Gastroesophageal sphincter (tissue), 4 donors: ENCODE measurements at regions not wholly inside any gene's neighbourhood (a gene's known extent, or its start where the extent isn't known, plus 50 kb on each side); places are given as distances from the start of the nearest gene placed in this dataset.

Experiments
- ATAC-seq: fragments of 150-250 bp; one replicate; pipeline ENCODE4 v1.9.1; 2016; ENCODE audit warnings: mild to moderate bottlenecking, moderate library complexity
- H3K27ac ChIP-seq, 4 donors: fragments of 200-600 bp; sonication (generic) in 3 of 4; 1 replicate in 3 of 4; 2 replicates in 1 of 4; pipeline ENCODE4 v1.5.1; 2016 to 2019
- H3K27me3 ChIP-seq: fragments of 200-600 bp; sonication (generic); one replicate; pipeline ENCODE4 v1.5.1; 2019
- H3K36me3 ChIP-seq, 2 donors: fragments of 200-600 bp; sonication (generic); one replicate each; pipeline ENCODE4 v1.5.1; 2019; ENCODE audit warnings: control low read depth in 1 of 2
- H3K4me1 ChIP-seq, 3 donors: fragments of 200-600 bp; sonication (generic); 1 replicate in 2 of 3; 2 replicates in 1 of 3; pipeline ENCODE4 v1.5.1; 2016 to 2019; ENCODE audit warnings: control low read depth in 2 of 3
- H3K4me3 ChIP-seq, 2 donors: fragments of 200-600 bp; sonication (generic); one replicate each; pipeline ENCODE4 v1.5.1; 2019; ENCODE audit warnings: mild to moderate bottlenecking in 1 of 2, moderate library complexity in 1 of 2
- H3K9me3 ChIP-seq, 3 donors: fragments of 200-600 bp; sonication (generic); one replicate each; pipeline ENCODE4 v1.5.1; 2017 to 2019; ENCODE audit warnings: control low read depth in 2 of 3
- CTCF ChIP-seq, 4 experiments: fragments of 200-600 bp in 2 of 4; fragments of 450-650 bp in 2 of 4; sonication (generic) in 1 of 4; IDR thresholded peaks; one replicate each; pipeline ENCODE4 v1.5.1; 2017 to 2019; ENCODE audit warnings: antibody characterized with exemption in 4 of 4, mild to moderate bottlenecking in 2 of 4, moderate library complexity in 2 of 4
- EP300 ChIP-seq: sonication (generic); formaldehyde crosslinking; IDR thresholded peaks from one replicate; pipeline ENCODE4 v1.6.1; 2017; ENCODE audit warnings: antibody characterized with exemption, mild to moderate bottlenecking
- POLR2A ChIP-seq, 2 donors: fragments of 450-650 bp; IDR thresholded peaks; one replicate each; pipeline ENCODE4 v1.6.1; 2017; ENCODE audit warnings: antibody characterized with exemption in 2 of 2, mild to moderate bottlenecking in 2 of 2, moderate library complexity in 1 of 2
- POLR2AphosphoS5 ChIP-seq: sonication (generic); formaldehyde crosslinking; IDR thresholded peaks from one replicate; pipeline ENCODE4 v1.6.1; 2017; ENCODE audit warnings: antibody characterized with exemption
- WGBS, 2 donors: methylation state at CpG; one replicate each; pipeline ENCODE4 v1.1.5; 2018; ENCODE audit warnings: low coverage in 1 of 2; 5-methylcytosine and 5-hydroxymethylcytosine counted together

GRCh38 chr4:136442447-136442846 is 1089.8 kb downstream of the PCDH18 start:
- Histone ChIP-seq H3K4me3 (no peak overlapping the region), H3K9me3 (no peaks in the 10 kb centered on the region), H3K36me3 (no peaks in the 10 kb centered on the region), H3K4me1 (no peaks in the 10 kb centered on the region), H3K27me3 (no peaks in the 10 kb centered on the region), H3K27ac (no peak overlapping the region)
- no CpG with 5 or more reads among the region's 5 CpGs for WGBS, 2 donors
- no peak for ATAC-seq
- no peak for TF ChIP-seq POLR2AphosphoS5
- no peak for TF ChIP-seq CTCF (IDR thresholded peaks at IDR 0.05)
- no peak for TF ChIP-seq EP300
- TF ChIP-seq POLR2A (IDR thresholded peaks at IDR 0.05), result no peak

- Histone ChIP-seq H3K27ac (no peak overlapping the region), H3K4me1 (no peaks in the 10 kb centered on the region), H3K4me3 (no peak overlapping the region), H3K9me3 (no peaks in the 10 kb centered on the region), H3K27me3 (no peaks in the 10 kb centered on the region), H3K36me3 (no peaks in the 10 kb centered on the region)
- TF ChIP-seq EP300 (no peak), POLR2A (IDR thresholded peaks at IDR 0.05) (no peak)
- 98 to 100% methylated on average over 2 to 6 of the region's 7 CpGs for whole genome bisulfite sequencing, 2 donors
- no peak for ATAC-seq
Observed at GRCh38 chr4:136441629-136442282, 1090.5 kb downstream of the PCDH18 start.

- no peak overlapping the region for H3K27ac ChIP-seq
- no peaks in the 10 kb centered on the region for H3K36me3 ChIP-seq
- H3K4me1 ChIP-seq, result no peaks in the 10 kb centered on the region
- ATAC-seq, result no peak
- no peaks in the 10 kb centered on the region for H3K9me3 ChIP-seq
- H3K27me3 ChIP-seq, result no peaks in the 10 kb centered on the region
- no peak overlapping the region for H3K4me3 ChIP-seq
- no peak for TF ChIP-seq POLR2AphosphoS5
- no peak for TF ChIP-seq EP300
- TF ChIP-seq CTCF (IDR thresholded peaks at IDR 0.05), result no peak
- no peak for TF ChIP-seq POLR2A (IDR thresholded peaks at IDR 0.05)
Observed at GRCh38 chr4:136438645-136439044, 1093.6 kb downstream of the PCDH18 start.

- Histone ChIP-seq H3K4me1 (no peaks in the 10 kb centered on the region), H3K27me3 (no peaks in the 10 kb centered on the region), H3K27ac (no peak overlapping the region), H3K4me3 (no peak overlapping the region), H3K9me3 (no peaks in the 10 kb centered on the region), H3K36me3 (no peaks in the 10 kb centered on the region)
- TF ChIP-seq EP300 (no peak), CTCF (IDR thresholded peaks at IDR 0.05) (no peak), POLR2AphosphoS5 (no peak), POLR2A (IDR thresholded peaks at IDR 0.05) (no peak)
- ATAC-seq, result no peak
Observed at GRCh38 chr4:136424052-136424451, 1108.2 kb downstream of the PCDH18 start.

- Histone ChIP-seq H3K27ac (no peak overlapping the region), H3K9me3 (no peaks in the 10 kb centered on the region), H3K27me3 (no peaks in the 10 kb centered on the region), H3K4me1 (no peaks in the 10 kb centered on the region), H3K4me3 (no peak overlapping the region), H3K36me3 (no peaks in the 10 kb centered on the region)
- no peak for TF ChIP-seq POLR2A (IDR thresholded peaks at IDR 0.05)
- no peak for TF ChIP-seq CTCF (IDR thresholded peaks at IDR 0.05)
- no peak for TF ChIP-seq EP300
- TF ChIP-seq POLR2AphosphoS5, result no peak
- no peak for ATAC-seq
Observed at GRCh38 chr4:136414981-136415380, 1117.3 kb downstream of the PCDH18 start.
